Endothelial cell of umbilical vein (primary cell): ENCODE measurements at regions not wholly inside any gene's neighbourhood (a gene's known extent, or its start where the extent isn't known, plus 50 kb on each side); places are given as distances from the start of the nearest gene placed in this dataset.
"Not testable (repeated sequence)": the region's sequence is repeated elsewhere in the genome, so short reads cannot be mapped to it uniquely, and the experiment has no call there.

Experiments used
- BruUV-seq: library from RNA; stranded (reverse); fragments of 400-500 nt; replicated peaks from 2 replicates; lab custom pipeline; 2021; lab: Mats Ljungman, UMichigan
- CTCF ChIA-PET: fragments of 300-600, 350-600 bp; sonication (Branson Sonifier 250); formaldehyde crosslinking; loops from one replicate; lab custom pipeline; 2021; ENCODE audit warnings: antibody characterized with exemption, inconsistent platforms; lab: Charles Lee
- POLR2A ChIA-PET: fragments of 300-600, 350-600 bp; sonication (Branson Sonifier 250); formaldehyde crosslinking; loops from one replicate; lab custom pipeline; 2021; ENCODE audit warnings: antibody characterized with exemption, inconsistent platforms; lab: Charles Lee
- DNase-seq: peaks from one replicate; pipeline ENCODE4 v3.0.0-alpha.2; 2011; ENCODE audit warnings: low read depth, low spot score
- FAIRE-seq: peaks from 2 replicates; lab custom pipeline; 2011; peaks lifted over from hg19 to GRCh38; lab: Jason Lieb, UNC
- H2AFZ ChIP-seq: 2 replicates; pipeline ENCODE4 v1.6.0; 2012; ENCODE audit warnings: low read depth, low read length, control low read depth, inconsistent platforms
- H3K27ac ChIP-seq: 2 replicates; pipeline ENCODE4 v1.5.1; 2011; ENCODE audit warnings: low read depth, mild to moderate bottlenecking, control low read depth, low read length, moderate library complexity; ENCODE audit not compliant: insufficient read depth
- H3K27me3 ChIP-seq, 2 experiments: 2 replicates each; pipeline versions ENCODE4 v1.6.0 to v1.6.1; 2011; ENCODE audit warnings: low read length in 2 of 2, mixed read lengths in 1 of 2; ENCODE audit not compliant: control insufficient read depth in 2 of 2, insufficient read depth in 2 of 2
- H3K36me3 ChIP-seq, 2 experiments: 2 replicates in 1 of 2; 3 replicates in 1 of 2; pipeline ENCODE4 v1.5.1; 2011; ENCODE audit warnings: low read length in 2 of 2, mild to moderate bottlenecking in 1 of 2, moderate library complexity in 1 of 2; ENCODE audit not compliant: control insufficient read depth in 2 of 2, insufficient read depth in 2 of 2; ENCODE audit errors: extremely low read depth in 1 of 2
- H3K4me1 ChIP-seq: 3 replicates; pipeline ENCODE4 v1.5.1; 2011; ENCODE audit warnings: mild to moderate bottlenecking, low read length; ENCODE audit not compliant: control insufficient read depth, insufficient read depth; ENCODE audit errors: extremely low read depth
- H3K4me2 ChIP-seq: 2 replicates; pipeline ENCODE4 v1.6.1; 2011; ENCODE audit warnings: low read length, control low read depth, mixed read lengths; ENCODE audit not compliant: insufficient read depth
- H3K4me3 ChIP-seq, 3 experiments: fragments of 200-600 bp in 1 of 3; sonication (generic), shearing (Covaris generic) in 1 of 3; replicated peaks in 1 of 3; 2 replicates each; pipeline ENCODE4 v1.5.1; 2011 to 2016; ENCODE audit warnings: control low read depth in 3 of 3, low read length in 3 of 3, mild to moderate bottlenecking in 2 of 3, inconsistent platforms in 1 of 3, low read depth in 1 of 3, moderate library complexity in 1 of 3; ENCODE audit not compliant: insufficient read depth in 1 of 3
- H3K79me2 ChIP-seq: 2 replicates; pipeline ENCODE4 v1.6.0; 2012; ENCODE audit warnings: low read length, inconsistent platforms; ENCODE audit not compliant: control insufficient read depth, insufficient read depth
- H3K9ac ChIP-seq: replicated peaks from 2 replicates; pipeline ENCODE3; 2011; ENCODE audit warnings: low read length, control low read depth; ENCODE audit not compliant: insufficient read depth; ENCODE audit errors: extremely low read depth
- H3K9me1 ChIP-seq: replicated peaks from 3 replicates; pipeline ENCODE4 v1.6.0; 2011; ENCODE audit warnings: mild to moderate bottlenecking, low read length; ENCODE audit not compliant: control insufficient read depth, insufficient read depth; ENCODE audit errors: extremely low read depth
- H3K9me3 ChIP-seq: replicated peaks from 2 replicates; pipeline ENCODE4 v1.5.1; 2012; ENCODE audit warnings: low read length, inconsistent platforms; ENCODE audit not compliant: control insufficient read depth, insufficient read depth
- H4K20me1 ChIP-seq: replicated peaks from 2 replicates; pipeline ENCODE3; 2011; ENCODE audit warnings: mild to moderate bottlenecking, low read length; ENCODE audit not compliant: control insufficient read depth, insufficient read depth; ENCODE audit errors: extremely low read depth
- GATA2 ChIP-seq: IDR thresholded peaks from 2 replicates; pipeline ENCODE4 v1.7.0; 2011; ENCODE audit warnings: low read depth, mild to moderate bottlenecking, moderate library complexity, mixed read lengths, low read length; ENCODE audit not compliant: insufficient read length, insufficient read depth
- MYC ChIP-seq: IDR thresholded peaks from one replicate; pipeline ENCODE4 v1.6.1; 2011; ENCODE audit warnings: mild to moderate bottlenecking, low read depth, low read length
- POLR2AphosphoS5 ChIP-seq: IDR thresholded peaks from 2 replicates; pipeline ENCODE4 v1.6.1; 2012; ENCODE audit warnings: low read depth, mild to moderate bottlenecking, control low read depth, low read length, moderate library complexity; ENCODE audit not compliant: insufficient read depth
- dilution Hi-C: fragments of 300-500 bp; cut with MboI; formaldehyde crosslinking; loops from one replicate; pipeline ENCODE4 v1.15.0; 2019; ENCODE audit warnings: low sequenced_read_pairs; ENCODE audit not compliant: extremely low pct_ligation_motif_present
- intact Hi-C: fragments of 100-400 bp; cut with micrococcal nuclease; formaldehyde crosslinking; loops from one replicate; pipeline ENCODE4 v1.10.0; 2022

DNA sequence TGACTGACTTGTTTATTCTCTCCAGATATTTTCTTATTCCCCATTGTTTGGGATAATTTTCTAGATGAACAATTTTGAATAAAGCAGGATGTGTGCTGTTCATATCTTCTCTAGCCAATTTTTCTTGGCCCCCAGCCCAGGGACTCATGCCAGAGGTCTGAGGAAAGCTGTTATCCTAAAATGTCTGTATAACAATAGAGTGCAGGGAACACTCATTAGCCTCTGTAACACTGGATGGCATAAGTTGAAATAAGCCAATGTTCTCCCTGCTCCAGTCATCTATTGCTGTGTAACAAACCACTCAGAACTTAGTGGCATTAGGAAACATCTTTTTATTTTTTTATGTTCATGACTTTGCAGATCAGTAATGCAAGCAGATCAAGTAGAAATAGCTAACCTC lies 121.7 kb upstream of the TRIM24 start:
- no peak overlapping the region for H3K9ac ChIP-seq
- intact Hi-C loops: loop anchor here (1.0 to 2.0 kb wide), 5 partner anchors 62 to 178 kb away; partner anchors contain the start of gene TRIM24
- peak; percentile 83 for DNase-seq
- TF ChIP-seq GATA2 (peak; percentile 88), POLR2AphosphoS5 (peak; percentile 53), MYC (no peak)
- no TSS peak for BruUV-seq
- H3K27ac ChIP-seq: peak overlapping the region; percentile 50
- H3K4me2 ChIP-seq: no peak overlapping the region
- H3K4me1 ChIP-seq: peaks cover 5% of the 10 kb centered on the region
- peak; percentile 89 for FAIRE-seq
- no peak overlapping the region for H2AFZ ChIP-seq
- ChIA-PET CTCF (interaction anchor here (0.7 kb wide), 1 partner anchor 177 kb away, joined by 4 read pairs; no protein-coding TSS in a partner anchor), POLR2A (interaction anchor here (0.9 kb wide), 1 partner anchor 81 kb away, joined by 4 read pairs; no protein-coding TSS in a partner anchor)
- dilution Hi-C loops: no loop called here
- H3K27me3 ChIP-seq: no peaks in the 10 kb centered on the region
- H3K9me1 ChIP-seq: no peaks in the 10 kb centered on the region
- H3K4me3 ChIP-seq: no peak overlapping the region
- no peaks in the 10 kb centered on the region for H3K79me2 ChIP-seq
- no peaks in the 10 kb centered on the region for H3K36me3 ChIP-seq
- no peaks in the 10 kb centered on the region for H4K20me1 ChIP-seq
- no peaks in the 10 kb centered on the region for H3K9me3 ChIP-seq

DNA sequence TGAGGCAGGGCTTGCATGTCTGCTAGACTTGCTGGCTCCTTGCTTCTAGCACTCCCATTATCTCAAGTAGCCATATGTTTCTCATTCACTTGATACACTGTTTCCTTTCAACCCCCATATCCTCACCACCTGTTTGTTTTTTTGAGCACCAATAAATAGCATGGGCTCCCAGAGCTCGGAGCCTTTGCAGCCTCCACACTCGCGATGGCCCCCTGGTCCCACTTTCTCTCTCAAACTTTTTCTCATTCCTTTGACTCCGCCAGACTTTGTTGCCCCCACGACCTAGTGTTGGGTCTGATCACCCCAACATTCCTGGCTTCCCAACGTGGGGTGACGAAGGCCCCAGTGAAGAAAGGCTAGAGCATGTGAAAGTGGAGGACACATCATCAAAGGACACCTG lies 120.8 kb upstream of the TRIM24 start:
- H3K9me3 ChIP-seq, H3K4me3 ChIP-seq, H3K9me1 ChIP-seq, H3K9ac ChIP-seq, H3K27me3 ChIP-seq, H3K4me2 ChIP-seq, H3K36me3 ChIP-seq, FAIRE-seq, H3K4me1 ChIP-seq, BruUV-seq, H4K20me1 ChIP-seq, H2AFZ ChIP-seq, DNase-seq, dilution Hi-C loops, H3K79me2 ChIP-seq: not testable (repeated sequence)
- ChIA-PET CTCF (interaction anchor here (0.7 kb wide), 1 partner anchor 178 kb away, joined by 4 read pairs; no protein-coding TSS in a partner anchor), POLR2A (interaction anchor here (0.9 kb wide), 1 partner anchor 82 kb away, joined by 4 read pairs; no protein-coding TSS in a partner anchor)
- peak overlapping the region; percentile 48 for H3K27ac ChIP-seq
- intact Hi-C loops: loop anchor here (2.0 kb wide), 2 partner anchors 62 to 178 kb away; no protein-coding TSS in a partner anchor
